ENCODE measurements at regions not wholly inside any gene's neighbourhood (a gene's known extent, or its start where the extent isn't known, plus 50 kb on each side); places are given as distances from the start of the nearest gene placed in this dataset.

DNA sequence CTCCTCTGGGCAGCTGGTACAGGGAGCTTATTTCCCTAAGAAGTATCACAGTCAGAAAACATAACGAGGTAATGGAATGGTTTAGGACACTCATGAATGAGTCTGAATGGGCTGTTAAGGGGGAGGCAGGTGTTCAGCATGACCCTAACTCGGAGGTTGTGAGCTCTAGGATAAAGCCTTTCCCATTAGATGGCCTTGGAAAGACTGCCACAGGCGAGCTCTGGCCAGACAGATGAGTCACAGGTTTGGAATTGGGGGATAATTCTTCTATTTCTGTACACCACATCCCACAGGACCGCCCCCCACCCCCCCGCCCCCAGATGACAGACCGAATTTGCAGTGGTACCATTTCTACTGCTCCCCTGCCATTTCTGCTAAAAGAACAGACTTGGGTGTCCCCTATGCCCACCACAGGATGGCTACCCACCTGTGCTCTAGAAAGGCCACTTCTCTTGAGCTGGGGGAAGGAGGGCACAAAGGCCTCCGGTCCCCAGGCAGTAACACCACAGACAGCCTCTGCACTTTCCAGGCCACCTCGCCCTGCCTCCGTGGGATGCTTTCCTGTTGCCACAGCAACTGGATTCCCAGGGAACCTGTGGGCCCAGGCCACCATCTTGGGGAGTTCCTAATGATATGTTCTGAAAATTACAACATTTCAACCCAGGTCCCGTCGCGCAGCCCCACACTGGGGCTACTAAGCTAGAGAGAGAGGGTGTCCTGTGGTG is 76.7 kb downstream of the TRIM29 start:
- DNase-seq = no peak

DNA sequence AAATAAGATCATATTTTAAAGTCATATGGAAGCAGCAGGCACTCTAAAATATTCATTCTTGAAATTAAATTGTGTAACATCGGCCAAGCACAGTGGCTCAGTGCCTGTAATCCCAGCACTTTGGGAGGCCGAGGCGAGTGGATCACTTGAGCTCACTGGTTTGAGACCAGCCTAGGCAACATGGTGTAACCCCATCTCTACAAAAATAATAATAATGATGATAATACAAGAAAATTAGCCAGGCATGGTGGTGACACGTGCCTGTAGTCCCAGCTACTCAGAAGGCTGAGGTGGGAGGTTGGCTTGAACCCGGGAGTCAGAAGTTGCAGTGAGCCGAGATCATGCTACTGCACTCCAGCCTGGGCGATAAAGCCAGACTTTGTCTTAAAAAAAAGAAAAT is 77.4 kb downstream of the TRIM29 start:
- DNase-seq = no peak

DNA sequence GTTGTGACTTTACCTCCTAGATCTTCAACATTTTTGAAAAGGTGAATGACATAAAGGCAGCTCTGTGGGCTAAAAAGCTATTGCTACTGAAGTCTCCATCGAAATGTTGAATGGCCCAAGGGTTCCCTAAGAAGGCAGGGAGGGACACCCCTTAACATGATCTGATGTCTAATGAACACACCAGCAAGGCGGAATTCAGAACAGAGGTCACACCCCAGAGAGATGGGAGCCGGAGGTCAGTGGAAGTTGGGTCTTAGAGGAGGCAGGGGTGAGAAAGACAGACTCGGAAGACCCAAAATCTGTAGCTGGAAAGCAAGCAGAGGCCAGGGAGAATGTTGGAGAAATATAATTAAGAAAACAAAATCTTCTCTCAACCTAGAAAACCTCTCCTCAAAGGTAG is 79.0 kb downstream of the TRIM29 start:
- no peak for DNase-seq

DNA sequence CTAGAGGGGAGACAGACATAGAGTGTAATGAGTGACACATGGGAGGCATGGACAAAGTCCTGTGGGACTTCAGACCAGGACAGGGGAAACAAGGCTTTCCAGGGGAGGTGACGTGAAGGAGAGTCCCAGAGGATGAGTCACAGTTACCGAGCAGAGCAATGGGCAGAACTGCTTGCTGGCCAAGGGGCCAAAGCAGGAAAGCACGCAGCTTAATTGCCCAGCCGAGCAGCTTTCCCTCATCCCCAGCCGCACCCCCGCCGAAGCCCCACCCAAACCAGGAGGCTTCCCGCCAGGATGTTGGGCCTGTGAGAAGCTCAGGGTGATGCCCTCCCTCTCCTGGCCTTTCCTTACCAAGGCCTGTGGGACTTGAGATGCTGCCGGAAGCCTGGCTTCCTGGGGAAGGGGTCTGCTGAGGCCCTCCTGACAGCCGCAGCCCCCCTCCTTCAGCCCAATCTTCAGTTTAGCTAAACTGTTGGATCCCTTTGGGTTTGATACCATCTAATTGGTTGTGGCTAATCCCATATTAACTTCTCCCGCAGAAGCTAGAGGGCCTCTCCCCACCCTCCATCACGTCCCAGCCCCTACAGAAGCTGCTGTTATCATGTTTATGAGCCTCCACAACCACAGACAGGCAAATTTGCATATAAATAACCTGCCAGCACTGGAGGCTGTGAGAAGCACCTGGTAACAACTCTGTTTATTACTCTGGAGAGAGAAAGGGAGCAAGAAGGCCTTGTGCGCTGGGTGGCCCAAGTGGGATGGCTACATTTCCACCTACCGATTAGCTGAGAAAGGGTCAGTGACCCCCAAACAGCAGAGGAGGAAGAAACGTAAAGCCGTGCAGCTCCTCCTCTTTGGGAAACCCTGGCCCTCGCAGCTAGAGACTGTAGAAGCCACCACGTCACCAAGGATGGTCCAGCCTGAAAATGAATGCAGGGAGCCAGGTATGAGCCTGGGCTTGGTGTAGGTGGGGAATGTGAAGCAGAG is 80.0 kb downstream of the TRIM29 start:
- no peak for DNase-seq

DNA sequence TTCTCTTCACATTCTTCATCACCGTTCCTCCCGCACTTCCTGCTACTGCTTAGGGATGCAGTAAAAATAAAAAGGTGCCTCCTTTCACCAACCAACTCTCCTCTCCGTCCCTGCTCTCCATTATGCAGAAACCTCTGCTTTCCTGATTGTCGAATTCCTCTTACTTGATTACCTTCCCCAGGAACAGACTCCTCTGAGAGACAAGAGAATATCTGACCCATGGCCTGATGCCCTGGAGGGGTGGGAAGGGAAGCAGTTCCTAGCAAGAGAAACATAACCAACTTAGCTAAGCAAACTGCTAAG is 80.9 kb downstream of the TRIM29 start:
- no peak for DNase-seq

DNA sequence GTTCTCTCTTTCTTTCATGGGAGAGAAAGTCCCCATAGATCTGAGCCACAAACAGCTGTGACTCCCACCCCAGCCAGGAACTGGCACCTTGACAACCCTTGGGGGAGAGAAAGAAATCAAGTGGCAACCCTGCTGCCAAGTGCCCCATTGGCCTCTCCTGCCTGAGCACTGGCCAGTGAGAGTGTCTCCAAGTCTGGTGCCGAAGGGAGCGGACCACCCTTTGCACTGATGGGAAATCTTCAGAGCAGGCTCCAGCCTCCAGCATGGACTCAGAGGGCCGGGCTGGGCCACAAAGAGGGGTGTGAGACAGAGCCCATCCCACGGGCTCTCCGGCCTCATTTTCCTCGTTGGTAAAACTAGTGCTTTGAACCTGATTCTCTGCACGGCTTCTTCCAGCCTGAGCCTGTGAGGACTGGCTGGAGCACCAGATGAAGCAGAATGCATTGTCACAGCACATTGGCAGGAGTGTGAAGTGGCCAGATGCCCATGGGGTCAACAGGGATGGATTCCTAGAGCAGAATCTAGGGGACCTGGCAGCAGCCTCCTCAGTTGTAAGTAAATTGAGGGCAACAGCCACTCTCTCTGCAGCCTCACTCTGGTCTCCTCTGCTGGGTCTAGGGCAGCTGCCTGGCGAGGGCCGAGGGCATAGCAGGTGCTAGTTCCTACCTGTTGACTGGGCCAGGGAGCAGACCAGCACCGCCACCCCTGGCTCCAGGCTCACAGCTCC is 81.4 kb downstream of the TRIM29 start:
- DNase-seq = no peak

DNA sequence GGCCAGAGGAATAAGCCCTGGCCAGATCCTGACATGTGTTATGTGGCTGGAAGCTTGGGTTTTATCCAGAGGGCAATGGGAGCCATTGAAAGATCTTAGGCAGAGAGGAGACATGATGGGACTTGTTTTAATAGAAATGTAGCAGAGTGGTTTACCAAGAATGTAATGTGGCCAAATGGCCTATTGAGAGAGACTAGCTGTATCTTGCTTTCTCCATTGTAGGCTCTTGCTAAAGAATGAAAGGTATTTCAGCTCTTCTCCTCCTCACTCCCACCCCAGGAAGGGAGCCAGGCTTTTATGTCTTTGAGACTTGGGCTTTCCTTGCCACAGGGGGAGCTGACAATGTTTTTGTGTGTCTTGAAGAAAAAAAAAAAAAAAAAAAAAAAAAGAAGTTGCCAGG is 82.3 kb downstream of the TRIM29 start:
- DNase-seq = no peak

DNA sequence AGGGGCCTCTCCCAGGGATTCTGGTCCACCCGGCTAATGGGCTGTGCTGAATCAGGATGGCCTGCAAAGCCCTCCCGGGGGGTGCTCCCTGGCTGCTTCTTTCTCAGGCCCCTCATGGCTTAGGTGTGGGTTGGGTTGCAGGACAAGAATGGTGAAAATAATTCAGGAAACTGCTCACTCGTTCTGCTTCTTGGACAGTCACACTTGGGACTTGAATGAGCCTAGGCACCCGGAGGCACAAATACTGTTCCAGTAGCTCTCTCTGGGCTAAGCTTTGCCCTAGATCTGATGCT is 83.2 kb downstream of the TRIM29 start:
- DNase-seq = no peak

DNA sequence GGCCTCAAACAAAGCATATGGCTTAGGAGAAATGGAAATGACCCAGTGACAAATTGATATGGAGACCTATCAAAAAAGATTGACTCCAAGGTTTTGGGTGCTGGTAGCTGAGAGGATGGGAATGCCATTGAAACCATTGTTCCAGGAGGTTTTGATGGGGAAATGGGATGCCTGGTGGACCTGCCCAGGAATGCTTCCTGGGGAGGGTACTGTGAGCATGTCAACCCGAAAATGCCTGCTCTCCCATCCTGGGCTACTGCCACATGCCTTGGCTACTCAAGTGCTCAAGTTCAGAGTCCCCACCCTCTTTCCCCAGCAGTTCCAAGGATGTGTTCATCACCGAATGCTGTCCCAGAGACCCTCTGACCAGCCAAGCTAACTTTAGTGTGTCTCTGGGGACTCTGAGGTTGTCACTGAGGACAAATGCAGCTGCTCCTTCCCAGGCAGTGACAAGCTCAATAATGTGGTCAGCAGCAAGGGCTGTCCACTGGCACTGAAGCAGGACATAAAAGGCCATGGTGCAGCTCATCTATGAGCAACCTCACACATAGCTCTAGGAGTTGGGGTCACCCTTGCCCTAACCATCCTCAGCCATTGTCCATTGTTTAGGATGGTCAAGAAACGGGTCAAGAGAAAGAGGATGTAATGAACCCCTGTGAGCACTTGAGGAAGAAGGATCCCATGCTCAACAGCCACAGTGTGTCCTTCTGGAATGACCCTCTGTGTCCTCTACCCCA is 83.7 kb downstream of the TRIM29 start:
- no peak for DNase-seq

DNA sequence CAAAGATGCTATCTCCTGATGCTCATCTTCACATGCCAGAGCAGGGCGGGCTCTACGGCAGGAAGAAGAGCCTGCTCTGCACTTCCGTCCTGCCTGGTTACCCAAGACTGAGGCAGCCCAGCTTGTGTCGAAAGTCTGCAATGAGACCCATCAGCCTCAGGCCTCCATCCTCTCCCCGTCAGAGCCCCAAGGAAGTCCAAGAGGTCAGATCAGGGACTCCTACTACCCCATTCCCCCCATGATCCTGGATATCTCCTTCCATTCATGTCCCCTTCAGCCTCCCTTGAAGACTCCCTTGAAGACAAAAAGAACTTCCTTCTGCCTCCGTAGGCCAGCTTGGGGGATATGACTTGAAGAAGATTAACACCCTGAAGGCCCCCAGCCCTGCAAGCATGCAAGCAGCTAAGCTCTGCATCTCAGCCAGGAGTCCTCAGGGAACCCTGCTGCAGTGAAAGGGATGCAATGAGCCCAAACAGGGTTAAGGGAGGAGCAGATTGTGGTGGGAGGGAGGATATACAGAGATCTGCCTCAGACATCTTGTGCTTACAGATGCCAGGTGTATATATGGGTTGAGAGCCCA is 85.6 kb downstream of the TRIM29 start:
- no peak for DNase-seq

DNA sequence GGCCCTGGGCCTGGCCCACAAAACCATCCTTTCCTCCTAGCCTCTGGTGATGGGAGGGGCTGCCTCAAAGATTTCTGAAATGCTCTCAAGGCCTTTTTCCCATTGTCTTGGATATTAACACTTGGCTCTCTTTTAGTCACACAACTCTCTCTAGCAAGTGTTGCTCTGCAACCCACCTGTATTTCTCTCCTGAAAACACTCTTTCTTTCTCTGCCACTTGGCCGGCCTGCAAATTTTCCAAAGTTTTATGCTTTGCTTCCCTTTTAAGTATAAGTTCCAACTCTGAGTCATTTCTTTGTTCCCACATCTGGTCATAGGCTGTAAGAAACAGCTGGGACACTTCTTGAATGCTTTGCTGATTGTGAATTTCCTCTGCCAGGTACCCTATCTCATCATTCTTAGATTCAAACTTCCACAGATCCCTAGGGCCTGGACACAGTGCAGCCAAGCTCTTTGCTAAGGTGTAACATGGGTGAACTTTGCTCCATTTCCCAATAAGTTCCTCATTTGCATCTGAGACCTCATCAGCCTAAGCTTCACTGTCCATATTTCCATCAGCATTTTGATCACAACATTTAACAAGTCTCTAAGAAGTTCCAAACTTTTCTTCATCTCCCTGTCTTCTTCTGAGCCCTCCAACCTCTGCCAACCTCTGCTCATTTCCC is 93.8 kb downstream of the TRIM29 start:
- no peak for DNase-seq

DNA sequence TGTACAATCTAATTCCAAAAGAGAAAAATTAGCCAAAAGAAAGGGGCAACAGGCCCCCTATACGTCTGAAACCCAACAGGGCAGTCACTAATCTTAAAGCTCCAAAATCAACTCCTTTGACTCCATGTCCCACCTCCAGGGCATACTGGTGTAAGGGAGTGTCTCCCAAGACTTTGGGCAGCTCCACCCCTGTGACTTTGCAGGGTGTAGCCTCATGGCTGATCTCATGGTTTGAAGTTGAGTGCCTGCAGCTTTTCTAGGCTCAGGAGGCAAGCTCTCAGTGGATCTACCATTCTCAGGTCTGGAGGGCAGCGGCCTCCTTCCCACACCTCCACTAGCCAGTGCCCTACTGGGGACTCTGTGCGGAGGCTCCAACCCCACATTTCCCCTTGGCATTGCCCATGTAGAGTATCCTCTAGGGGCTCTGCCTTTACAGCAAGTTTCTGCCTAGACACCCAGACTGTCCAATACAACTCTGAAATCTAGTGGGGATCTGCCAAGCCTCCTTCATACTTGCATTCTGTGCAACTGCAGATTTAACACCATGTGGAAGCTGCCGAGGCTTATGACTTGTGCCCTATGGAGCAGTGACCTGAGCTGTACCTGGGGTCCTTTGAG is 94.5 kb downstream of the TRIM29 start:
- DNase-seq = no peak

DNA sequence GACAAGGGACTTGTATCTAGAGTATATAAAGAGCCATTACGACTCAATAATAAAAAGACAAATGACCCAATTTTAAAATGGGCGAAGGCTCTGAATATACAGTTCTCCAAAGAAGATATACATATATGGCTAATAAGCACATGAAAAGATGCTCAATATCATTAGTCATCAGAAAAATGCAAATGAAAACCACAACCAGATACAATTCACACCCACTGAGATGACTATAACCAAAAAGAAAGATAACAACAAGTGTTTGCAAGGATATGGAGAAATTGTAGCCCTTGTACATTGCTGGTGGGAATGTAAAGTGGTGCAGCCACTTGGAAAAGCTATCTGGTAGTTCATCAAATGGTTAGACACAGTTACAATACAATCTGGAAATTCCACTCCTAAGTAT is 96.3 kb downstream of the TRIM29 start:
- no peak for DNase-seq

DNA sequence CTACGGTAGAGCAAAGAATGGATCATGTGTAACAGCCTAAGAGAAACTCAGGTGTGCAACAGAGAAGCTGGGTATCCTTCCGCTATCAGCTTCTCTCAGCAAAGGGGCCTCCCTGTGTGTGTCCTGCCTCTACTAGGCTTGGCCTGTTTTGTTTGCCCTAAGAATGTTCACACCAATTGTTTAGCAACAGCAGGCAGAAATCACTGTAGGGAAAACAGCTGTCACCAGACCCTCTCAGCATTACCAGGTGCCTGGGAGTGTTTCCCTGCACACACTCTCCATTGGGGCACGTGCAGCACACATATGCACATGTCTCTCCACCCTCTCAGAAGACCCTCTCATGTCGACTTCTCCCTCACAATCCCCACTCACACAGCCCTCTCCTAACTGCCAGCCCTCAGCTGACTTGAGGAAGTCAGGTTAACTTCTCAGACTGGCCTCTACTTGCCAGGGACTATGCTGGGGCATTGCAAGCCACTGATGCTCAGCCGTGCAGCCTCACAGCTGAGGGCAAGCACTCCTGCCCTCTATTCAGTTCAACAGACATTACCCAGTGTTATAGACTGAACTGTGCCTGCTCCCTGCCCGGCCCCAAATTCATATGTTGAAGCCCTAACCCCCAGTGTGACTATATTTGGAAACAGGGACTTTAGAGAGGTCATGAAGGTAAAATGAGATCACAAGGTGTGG is 97.6 kb downstream of the TRIM29 start:
- no peak for DNase-seq

DNA sequence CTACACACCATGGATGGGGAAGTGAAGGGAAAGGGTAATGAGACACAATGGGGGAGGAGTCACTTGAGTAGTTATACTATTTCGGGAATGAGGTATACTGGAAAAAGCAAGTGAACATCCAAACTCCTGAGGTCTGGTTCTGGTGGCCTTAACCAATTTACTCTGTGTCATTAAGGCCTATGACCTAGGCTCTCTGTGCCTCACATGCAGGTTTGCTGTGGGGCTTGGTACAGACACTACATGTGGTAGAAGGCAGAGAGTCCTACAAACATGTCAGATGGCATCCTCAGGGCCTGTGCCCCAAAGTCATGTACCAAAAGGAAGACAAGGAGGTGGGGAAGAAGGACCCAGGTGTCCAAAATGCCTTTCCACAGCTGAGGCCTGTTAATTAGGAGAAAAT is 98.9 kb downstream of the TRIM29 start:
- DNase-seq = no peak

DNA sequence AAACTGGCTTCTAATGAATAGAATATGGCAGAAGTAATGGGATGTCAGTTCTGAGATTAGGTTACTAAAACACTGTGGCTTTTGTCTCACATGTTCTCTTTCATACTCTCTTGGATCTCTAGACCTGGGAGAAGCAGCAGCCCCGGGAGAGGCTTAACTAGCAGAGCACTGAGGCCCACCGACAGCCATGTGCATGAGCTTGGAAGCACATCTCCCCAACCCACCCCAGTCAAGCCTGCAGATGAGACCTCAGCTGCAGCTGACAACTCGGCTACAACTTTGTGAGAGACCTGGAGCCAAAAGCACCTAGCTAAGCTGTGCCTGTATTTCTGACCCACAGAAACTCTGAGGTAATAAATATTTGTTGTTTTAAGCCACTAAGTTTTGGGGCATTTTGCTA is 100.8 kb downstream of the TRIM29 start:
- DNase-seq = no peak

DNA sequence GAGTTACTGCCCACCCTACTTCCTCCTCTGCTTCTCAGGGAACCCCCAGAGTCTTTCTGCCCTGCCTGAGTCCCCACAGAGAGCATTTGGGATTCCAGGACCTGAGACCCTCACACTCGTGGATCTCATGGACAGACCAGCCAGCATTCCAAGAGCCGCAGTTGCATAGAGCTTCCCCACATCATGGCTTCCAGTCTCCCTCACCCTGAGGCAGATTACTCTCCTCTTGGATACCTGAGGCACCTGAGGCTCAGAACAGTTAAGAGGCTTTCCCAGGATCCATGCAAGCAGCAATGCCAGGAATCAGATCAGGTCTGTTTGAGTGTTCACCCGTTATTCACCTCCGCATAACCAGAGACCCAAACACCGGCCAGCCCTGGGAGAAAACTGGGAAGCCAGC is 102.2 kb downstream of the TRIM29 start:
- DNase-seq = no peak

DNA sequence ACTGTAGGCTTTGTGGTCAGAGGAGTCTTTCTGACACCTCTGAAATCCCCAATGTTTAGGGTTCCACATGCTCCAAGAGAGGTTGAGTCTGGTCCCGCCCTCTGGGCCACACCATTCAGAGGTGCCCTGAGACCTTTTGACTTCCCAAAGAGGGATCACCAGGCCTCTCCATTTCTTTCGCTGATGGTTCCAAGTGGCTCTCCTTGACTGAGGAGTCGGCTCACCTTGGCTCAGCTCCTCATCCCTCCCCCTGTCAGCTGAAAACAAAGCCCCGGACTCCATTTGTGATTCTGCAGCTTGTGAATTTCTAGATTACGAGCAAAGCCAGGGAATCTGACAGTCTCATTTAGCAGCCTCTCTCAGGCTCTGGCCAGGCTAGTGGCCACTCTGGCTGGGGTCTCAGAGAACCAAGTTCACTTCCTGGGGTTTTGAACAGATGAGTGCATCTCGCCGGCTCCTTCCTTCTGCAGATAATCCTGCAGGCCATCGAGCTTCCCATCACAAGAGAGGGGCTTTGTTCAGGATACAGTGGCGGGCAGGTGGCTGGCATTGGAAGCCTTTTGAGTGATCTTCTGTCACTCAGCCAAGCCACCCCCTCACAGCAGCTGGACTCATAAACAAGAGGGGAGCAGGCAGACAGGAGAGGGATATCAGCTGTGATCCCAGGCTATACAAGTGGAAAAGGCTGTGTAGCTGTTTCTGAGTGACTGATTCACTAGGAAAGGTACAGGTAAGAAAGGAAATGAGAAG is 102.9 kb downstream of the TRIM29 start:
- DNase-seq = peak; percentile 43

DNA sequence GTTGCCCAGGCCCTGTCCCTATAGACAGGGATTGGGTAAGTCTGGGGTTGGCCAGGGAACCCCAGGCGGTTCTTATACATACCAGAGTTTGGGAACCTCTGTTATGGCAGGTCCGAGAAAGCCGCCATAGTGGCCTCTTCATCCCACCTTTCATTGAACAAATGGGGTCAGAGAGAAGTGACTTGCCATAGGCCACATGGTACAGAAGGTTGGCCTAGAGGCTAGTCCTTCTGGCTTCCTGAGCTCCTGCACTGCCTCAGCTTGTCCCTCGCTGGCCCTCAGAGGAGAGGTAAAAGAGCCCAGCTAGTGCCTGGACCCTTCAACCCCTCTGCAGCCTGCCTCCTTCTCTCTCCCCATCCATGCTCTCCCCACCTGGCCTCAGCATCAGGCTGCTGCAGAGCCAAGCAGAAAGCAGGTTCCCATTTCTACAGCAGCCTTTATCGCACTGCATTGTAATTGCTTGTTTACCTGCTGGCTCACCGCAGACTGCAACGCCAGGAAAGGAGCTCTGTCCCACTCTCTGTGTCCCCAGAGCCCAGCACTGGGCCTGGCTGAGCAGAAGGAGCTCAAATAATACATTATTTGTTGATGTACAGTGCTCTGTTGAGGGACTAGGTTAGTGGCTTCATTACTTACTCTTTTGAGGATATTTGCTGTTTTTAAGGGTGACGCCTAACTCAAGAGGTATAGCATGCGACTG is 103.6 kb downstream of the TRIM29 start:
- DNase-seq = no peak
